Right cardiac atrium (tissue), 5 donors: ENCODE measurements at regions not wholly inside any gene's neighbourhood (a gene's known extent, or its start where the extent isn't known, plus 50 kb on each side); places are given as distances from the start of the nearest gene placed in this dataset.

Source experiments
- ATAC-seq, 2 donors: fragments of 200-7000 bp; cut with Tn5 transposase; one replicate each; pipeline versions ENCODE4 v1.8.0 to v1.9.1; 2020; ENCODE audit warnings: moderate library complexity in 2 of 2, mild to moderate bottlenecking in 1 of 2
- DNase-seq, 3 donors: peaks; one replicate each; pipeline ENCODE4 v3.0.0-alpha.2; 2020
- H3K27ac ChIP-seq: one replicate; pipeline ENCODE4 v1.5.1; 2013; ENCODE audit warnings: mild to moderate bottlenecking, low read length, control low read depth, moderate library complexity
- H3K27me3 ChIP-seq: one replicate; pipeline ENCODE4 v1.6.1; 2013; ENCODE audit not compliant: control insufficient read depth, insufficient read depth
- H3K4me1 ChIP-seq: one replicate; pipeline ENCODE4 v1.6.1; 2013; ENCODE audit warnings: low read length; ENCODE audit not compliant: control insufficient read depth, insufficient read depth
- H3K4me3 ChIP-seq: one replicate; pipeline ENCODE4 v1.5.1; 2013; ENCODE audit warnings: low read length, control low read depth
- H3K9me3 ChIP-seq: one replicate; pipeline ENCODE4 v1.6.1; 2013; ENCODE audit warnings: low read length; ENCODE audit not compliant: control insufficient read depth
- WGBS: extraction: QIAGEN DNeasy Blood & Tissue Kit; methylation state at CpG from one replicate; pipeline ENCODE4 v1.1.7; 2013; 5-methylcytosine and 5-hydroxymethylcytosine counted together
- intact Hi-C, 4 donors: fragments of 100-400 bp; cut with DNase I; formaldehyde crosslinking; loops; one replicate each; pipeline versions ENCODE4 v1.11.0 to v1.14.0; 2022 to 2023
- donor health status: healthy with polysubstance abuse.
- donor health status: DM: no; HTN: yes; CAD: no.
- donor health status: DM: no; HTN: no; CAD: no.
- donor health status: DM: no; HTN: yes; CAD: no; lungs with severe emphysema.
- donor health status: DM: yes; HTN: yes; CAD: no.

DNA sequence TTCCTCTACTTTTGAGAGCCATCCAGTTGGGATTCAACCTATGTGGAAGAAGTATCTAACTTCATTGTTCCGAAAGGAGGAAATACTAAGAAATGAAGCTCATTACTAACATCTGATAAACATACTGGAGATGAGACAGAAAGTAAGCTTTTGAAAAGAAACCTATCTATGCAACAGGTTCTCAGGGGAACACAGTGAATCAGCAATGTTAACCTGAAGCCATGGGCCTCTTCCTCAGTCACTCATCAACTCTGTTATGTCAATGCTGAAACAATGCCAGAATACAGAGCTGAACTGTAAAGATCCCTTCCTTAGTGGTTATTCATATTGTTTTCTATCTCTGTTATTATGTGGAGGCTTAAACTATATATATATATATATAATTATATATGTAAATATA lies 55.5 kb upstream of the ESRRG start:
- H3K4me3 ChIP-seq = no peak overlapping the region
- no peak overlapping the region for H3K27ac ChIP-seq
- ATAC-seq (no peak), DNase-seq (no peak)
- H3K4me1 ChIP-seq = no peaks in the 10 kb centered on the region
- WGBS = 0% methylated on average over 1 of the region's 1 CpG
- intact Hi-C loops = no loop called here
- no peaks in the 10 kb centered on the region for H3K9me3 ChIP-seq
- no peaks in the 10 kb centered on the region for H3K27me3 ChIP-seq

DNA sequence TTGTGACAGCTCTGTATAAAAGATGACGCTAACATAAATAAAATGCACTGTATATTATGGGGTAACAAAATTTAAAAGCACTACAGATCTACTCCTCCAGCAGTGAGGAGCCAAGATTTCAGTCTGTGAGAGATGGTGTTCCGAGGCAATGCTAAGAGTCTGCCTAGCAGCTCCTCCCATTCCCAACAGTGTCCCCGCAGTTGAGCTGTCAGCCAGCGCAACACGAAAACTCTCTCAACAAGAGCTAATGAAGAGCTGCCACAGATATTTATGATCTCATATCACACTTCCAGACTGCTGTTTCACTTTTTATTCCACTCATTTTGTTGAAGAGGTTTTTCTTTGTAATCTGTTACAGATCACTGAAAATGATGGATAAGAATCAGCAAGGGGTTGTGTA lies 53.9 kb upstream of the ESRRG start:
- intact Hi-C loops = no loop called here
- WGBS = 92% methylated on average over 5 of the region's 5 CpGs
- ATAC-seq (no peak), DNase-seq (no peak)
- Histone ChIP-seq H3K4me1 (no peaks in the 10 kb centered on the region), H3K4me3 (no peak overlapping the region), H3K9me3 (no peaks in the 10 kb centered on the region), H3K27ac (no peak overlapping the region), H3K27me3 (no peaks in the 10 kb centered on the region)
